ENCODE measurements at regions not wholly inside any gene's neighbourhood (a gene's known extent, or its start where the extent isn't known, plus 50 kb on each side); places are given as distances from the start of the nearest gene placed in this dataset.

DNA sequence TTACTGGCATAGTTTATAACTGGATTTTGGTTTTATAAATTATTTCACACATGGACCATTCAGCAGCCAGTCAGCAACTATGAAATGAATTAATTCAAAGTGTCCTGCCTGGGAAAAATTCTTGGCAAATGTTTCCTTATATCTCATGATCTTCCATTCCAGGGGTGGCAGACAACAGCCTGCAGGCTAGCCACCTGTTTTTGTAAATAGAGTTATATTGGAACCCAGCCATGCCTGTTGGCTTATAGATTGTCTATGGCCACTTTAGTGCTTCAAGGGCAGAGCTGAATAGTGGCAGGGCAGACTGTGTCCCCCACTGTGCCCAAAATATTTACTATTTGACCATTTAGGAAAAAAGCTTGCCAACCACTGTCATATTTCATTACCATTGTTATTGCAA is 613.7 kb downstream of the TMEM114 start:
- Histone ChIP-seq H3K9me3 (no peaks in the 10 kb centered on the region), H3K27me3 (replicated peaks; ENCODE audit: control insufficient read depth, insufficient read depth, low read length) (no peaks in the 10 kb centered on the region), H3K36me3 (ENCODE audit: control insufficient read depth, insufficient read depth, low read length) (no peaks in the 10 kb centered on the region), H3K4me1 (no peaks in the 10 kb centered on the region), H3K4me3 (ENCODE audit: low read depth, low read length) (no peak overlapping the region)
- Mint-ChIP-seq H3K9me3 (ENCODE audit: unreplicated experiment) (no peaks in the 10 kb centered on the region), H3K4me1 (ENCODE audit: low read depth, unreplicated experiment) (no peaks in the 10 kb centered on the region), H3K27ac (ENCODE audit: unreplicated experiment) (no peak overlapping the region), H3K36me3 (ENCODE audit: insufficient read depth, unreplicated experiment) (no peaks in the 10 kb centered on the region), H3K4me3 (ENCODE audit: unreplicated experiment) (no peak overlapping the region), H3K27me3 (ENCODE audit: insufficient read depth, unreplicated experiment) (peaks cover 5% of the 10 kb centered on the region)
- no TSS peak for BruUV-seq (replicated peaks)
- no peak for DNase-seq
- no peak for TF ChIP-seq CTCF (IDR thresholded peaks at IDR 0.05; ENCODE audit: insufficient read depth in 1 of 2, low read depth in 1 of 2, low read length in 1 of 2, severe bottlenecking in 1 of 2, unreplicated experiment in 1 of 2)
- CTCF ChIA-PET: no interaction called here
- intact Hi-C loops (cut with micrococcal nuclease; ENCODE audit: unreplicated experiment): no loop called here
- POLR2A ChIA-PET: no interaction called here

- ChIA-PET POLR2A (no interaction called here), CTCF (no interaction called here)
- Mint-ChIP-seq H3K4me1 (ENCODE audit: low read depth, unreplicated experiment) (no peaks in the 10 kb centered on the region), H3K4me3 (ENCODE audit: unreplicated experiment) (no peak overlapping the region), H3K27ac (ENCODE audit: unreplicated experiment) (no peak overlapping the region), H3K27me3 (ENCODE audit: insufficient read depth, unreplicated experiment) (peaks cover 2% of the 10 kb centered on the region), H3K9me3 (ENCODE audit: unreplicated experiment) (no peaks in the 10 kb centered on the region), H3K36me3 (ENCODE audit: insufficient read depth, unreplicated experiment) (no peaks in the 10 kb centered on the region)
- intact Hi-C loops (cut with micrococcal nuclease; ENCODE audit: unreplicated experiment): no loop called here
- Histone ChIP-seq H3K4me3 (ENCODE audit: low read depth, low read length) (no peak overlapping the region), H3K36me3 (ENCODE audit: control insufficient read depth, insufficient read depth, low read length) (no peaks in the 10 kb centered on the region), H3K9me3 (no peaks in the 10 kb centered on the region), H3K4me1 (no peaks in the 10 kb centered on the region), H3K27me3 (replicated peaks; ENCODE audit: control insufficient read depth, insufficient read depth, low read length) (no peaks in the 10 kb centered on the region)
- TF ChIP-seq CTCF (IDR thresholded peaks at IDR 0.05; ENCODE audit: insufficient read depth in 1 of 2, low read depth in 1 of 2, low read length in 1 of 2, severe bottlenecking in 1 of 2, unreplicated experiment in 1 of 2): no peak
- DNase-seq: no peak
- no TSS peak for BruUV-seq (replicated peaks)
Measured at GRCh38 chr16:7976125-7976524, 614.2 kb downstream of the TMEM114 start.

- H3K27ac Mint-ChIP-seq (ENCODE audit: unreplicated experiment): no peak overlapping the region
Measured at GRCh38 chr16:7967996-7968509, 622.3 kb downstream of the TMEM114 start.

More at GRCh38 chr16:7967996-7968509, 622.3 kb downstream of the TMEM114 start:
- intact Hi-C loops (cut with micrococcal nuclease; ENCODE audit: unreplicated experiment): no loop called here
- H3K4me3 ChIP-seq (ENCODE audit: low read depth, low read length): no peak overlapping the region
- peaks cover 9% of the 10 kb centered on the region for H3K27me3 Mint-ChIP-seq (ENCODE audit: insufficient read depth, unreplicated experiment)
- no peaks in the 10 kb centered on the region for H3K9me3 ChIP-seq
- H3K9me3 Mint-ChIP-seq (ENCODE audit: unreplicated experiment): no peaks in the 10 kb centered on the region
- no peaks in the 10 kb centered on the region for H3K27me3 ChIP-seq (replicated peaks; ENCODE audit: control insufficient read depth, insufficient read depth, low read length)
- BruUV-seq (replicated peaks): no TSS peak
- H3K4me1 Mint-ChIP-seq (ENCODE audit: low read depth, unreplicated experiment): no peaks in the 10 kb centered on the region
- no peak for DNase-seq
- ChIA-PET POLR2A (no interaction called here), CTCF (no interaction called here)
- no peaks in the 10 kb centered on the region for H3K36me3 Mint-ChIP-seq (ENCODE audit: insufficient read depth, unreplicated experiment)
- no peak for TF ChIP-seq CTCF (IDR thresholded peaks at IDR 0.05; ENCODE audit: insufficient read depth in 1 of 2, low read depth in 1 of 2, low read length in 1 of 2, severe bottlenecking in 1 of 2, unreplicated experiment in 1 of 2)
- H3K36me3 ChIP-seq (ENCODE audit: control insufficient read depth, insufficient read depth, low read length): no peaks in the 10 kb centered on the region
- H3K4me1 ChIP-seq: no peaks in the 10 kb centered on the region
- H3K4me3 Mint-ChIP-seq (ENCODE audit: unreplicated experiment): no peak overlapping the region

Measured in Caco-2 (cell line).